Caco-2 (cell line): ENCODE measurements at regions not wholly inside any gene's neighbourhood (a gene's known extent, or its start where the extent isn't known, plus 50 kb on each side); places are given as distances from the start of the nearest gene placed in this dataset.

ENCODE experiments used
- BruUV-seq: library from RNA; stranded (reverse); fragments of 400-500 nt; replicated peaks from 2 replicates; lab custom pipeline; 2021; lab: Mats Ljungman, UMichigan
- CTCF ChIA-PET: fragments of 300-600 bp; sonication (Branson Sonifier 250); formaldehyde crosslinking; loops from one replicate; lab custom pipeline; 2022; ENCODE audit warnings: antibody characterized with exemption; lab: Charles Lee
- POLR2A ChIA-PET: fragments of 300-600 bp; sonication (Branson Sonifier 250); formaldehyde crosslinking; loops from one replicate; lab custom pipeline; 2022; ENCODE audit warnings: antibody characterized with exemption; lab: Charles Lee
- DNase-seq, 2 experiments: peaks; one replicate each; pipeline versions ENCODE4 v3.0.0 to v3.0.0-alpha.2; 2020 to 2022
- H3K27me3 ChIP-seq: replicated peaks from 2 replicates; pipeline ENCODE4 v1.6.0; 2011; ENCODE audit warnings: low read length; ENCODE audit not compliant: control insufficient read depth, insufficient read depth
- H3K36me3 ChIP-seq: 2 replicates; pipeline ENCODE4 v1.5.1; 2011; ENCODE audit warnings: low read length; ENCODE audit not compliant: control insufficient read depth, insufficient read depth
- H3K4me1 ChIP-seq: fragments of 250-450 bp; sonication (Bioruptor Pico); 2 replicates; pipeline ENCODE4 v1.5.1; 2020; ENCODE audit warnings: mild to moderate bottlenecking
- H3K4me3 ChIP-seq: 2 replicates; pipeline ENCODE4 v1.5.1; 2011; ENCODE audit warnings: low read depth, mild to moderate bottlenecking, control low read depth, low read length
- H3K9me3 ChIP-seq: fragments of 250-450 bp; sonication (Bioruptor Pico); 2 replicates; pipeline ENCODE4 v1.5.1; 2020; ENCODE audit warnings: mild to moderate bottlenecking, moderate library complexity
- H3K27ac Mint-ChIP-seq: one replicate; pipeline ENCODE4 v1.8.0; 2022; ENCODE audit warnings: mixed read lengths; ENCODE audit not compliant: unreplicated experiment
- H3K27me3 Mint-ChIP-seq: one replicate; pipeline ENCODE4 v1.8.0; 2022; ENCODE audit warnings: mixed read lengths; ENCODE audit not compliant: insufficient read depth, unreplicated experiment
- H3K36me3 Mint-ChIP-seq: one replicate; pipeline ENCODE4 v1.8.0; 2022; ENCODE audit warnings: mild to moderate bottlenecking, mixed read lengths; ENCODE audit not compliant: insufficient read depth, unreplicated experiment
- H3K4me1 Mint-ChIP-seq: one replicate; pipeline ENCODE4 v1.8.0; 2022; ENCODE audit warnings: low read depth, mixed read lengths; ENCODE audit not compliant: unreplicated experiment
- H3K4me3 Mint-ChIP-seq: one replicate; pipeline ENCODE4 v1.8.0; 2022; ENCODE audit warnings: mild to moderate bottlenecking, moderate library complexity, mixed read lengths; ENCODE audit not compliant: unreplicated experiment
- H3K9me3 Mint-ChIP-seq: one replicate; pipeline ENCODE4 v1.8.0; 2022; ENCODE audit warnings: mixed read lengths; ENCODE audit not compliant: unreplicated experiment
- CTCF ChIP-seq, 2 experiments: fragments of 200-600 bp in 1 of 2; IDR thresholded peaks; 1 replicate in 1 of 2; 2 replicates in 1 of 2; pipeline versions ENCODE4 v1.5.1 to v1.8.0; 2011 to 2022; ENCODE audit warnings: antibody characterized with exemption in 1 of 2, control low read depth in 1 of 2, inconsistent platforms in 1 of 2, low read depth in 1 of 2, low read length in 1 of 2, mild to moderate bottlenecking in 1 of 2, moderate library complexity in 1 of 2; ENCODE audit not compliant: insufficient read depth in 1 of 2, severe bottlenecking in 1 of 2, unreplicated experiment in 1 of 2
- intact Hi-C: fragments of 100-400 bp; cut with micrococcal nuclease; formaldehyde crosslinking; loops from one replicate; pipeline ENCODE4 v1.10.0; 2022; ENCODE audit not compliant: unreplicated experiment

DNA sequence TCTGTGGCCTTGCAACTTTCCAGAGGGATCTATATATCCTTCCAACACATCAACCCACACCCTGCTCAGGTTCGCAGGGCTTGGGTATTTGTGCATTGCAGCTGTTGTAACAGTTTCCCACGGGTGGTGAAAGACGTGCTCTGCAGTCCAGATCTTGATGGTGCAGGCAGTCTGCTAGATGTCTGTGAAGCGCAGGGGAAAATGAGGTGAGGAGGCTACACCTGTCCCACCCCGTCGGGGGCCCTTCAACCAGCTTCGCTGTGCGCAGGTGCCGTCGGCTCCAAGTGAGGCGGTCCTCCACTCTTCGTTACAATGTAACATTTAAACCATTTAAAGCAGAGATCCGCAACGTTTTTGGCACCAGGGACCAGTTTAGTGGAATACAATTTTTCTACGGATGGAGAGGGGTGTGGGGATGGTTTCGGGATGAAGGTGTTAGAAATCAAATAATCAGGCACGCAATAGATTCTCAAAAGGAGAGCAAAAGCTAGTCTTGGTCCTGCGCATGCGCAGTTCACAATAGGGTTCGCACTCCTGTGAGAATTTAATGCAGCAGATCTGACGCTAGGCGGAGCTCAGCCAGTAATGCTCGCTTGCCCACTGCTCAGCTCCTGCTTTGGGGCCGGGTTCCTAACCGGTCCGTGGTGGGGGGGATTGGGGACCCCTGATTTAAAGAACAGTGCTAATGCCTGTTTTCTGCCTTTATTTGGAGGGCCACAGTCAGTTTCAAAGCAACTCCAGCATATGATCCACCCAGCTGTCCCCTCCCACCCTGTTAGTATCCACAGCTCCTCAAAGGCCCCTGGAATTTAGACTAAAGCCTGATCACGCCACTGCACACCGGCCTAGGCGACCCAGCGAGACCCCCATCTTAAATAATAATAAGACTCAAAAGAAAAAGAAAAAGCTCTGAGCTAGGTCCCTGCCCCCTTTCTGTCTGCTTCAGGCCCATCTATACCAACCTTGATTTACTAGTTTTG, 97.1 kb upstream of the SELENOP start:
- intact Hi-C loops = loop anchor here (1.0 to 5.0 kb wide), 5 partner anchors 63 to 214 kb away; partner anchors contain the start of gene ZNF131
- no peaks in the 10 kb centered on the region for H3K27me3 ChIP-seq
- peak overlapping the region; percentile 97 for H3K4me3 Mint-ChIP-seq
- no peaks in the 10 kb centered on the region for H3K36me3 ChIP-seq
- no peaks in the 10 kb centered on the region for H3K9me3 ChIP-seq
- peaks cover 5% of the 10 kb centered on the region for H3K27me3 Mint-ChIP-seq
- peaks cover 5% of the 10 kb centered on the region; the same call in 1 of the 2 replicates for H3K4me1 ChIP-seq
- H3K4me1 Mint-ChIP-seq = no peaks in the 10 kb centered on the region
- DNase-seq = peak; percentile 89 to 90
- TF ChIP-seq CTCF (IDR thresholded peaks at IDR 0.05; ENCODE audit: insufficient read depth in 1 of 2, low read depth in 1 of 2, low read length in 1 of 2, severe bottlenecking in 1 of 2, unreplicated experiment in 1 of 2) = peak; percentile 82 to 88
- ChIA-PET CTCF (interaction anchor here (0.5 to 1.7 kb wide), 28 partner anchors 13 to 575 kb away, joined by 3 to 28 read pairs (median 4); partner anchors contain the start of genes ANXA2R and TMEM267), POLR2A (interaction anchor here (0.5 to 1.0 kb wide), 5 partner anchors 41 to 213 kb away, joined by 3 to 15 read pairs (median 4); no protein-coding TSS in a partner anchor)
- no TSS peak for BruUV-seq
- peak overlapping the region; percentile 38 for H3K4me3 ChIP-seq
- H3K9me3 Mint-ChIP-seq = no peaks in the 10 kb centered on the region
- peaks cover 9% of the 10 kb centered on the region for H3K36me3 Mint-ChIP-seq
- peak overlapping the region; percentile 64 for H3K27ac Mint-ChIP-seq

GRCh38 chr5:42908086-42908485, 96.4 kb upstream of the SELENOP start:
- ChIA-PET CTCF (interaction anchor here (1.2 to 1.7 kb wide), 8 partner anchors 33 to 325 kb away, joined by 3 to 28 read pairs (median 6); no protein-coding TSS in a partner anchor), POLR2A (no interaction called here)
- H3K27me3 Mint-ChIP-seq = peaks cover 5% of the 10 kb centered on the region
- H3K4me3 Mint-ChIP-seq = peak overlapping the region; percentile 97
- no peak overlapping the region for H3K4me3 ChIP-seq
- intact Hi-C loops = loop anchor here (1.0 to 5.0 kb wide), 4 partner anchors 63 to 214 kb away; partner anchors contain the start of gene ZNF131
- peak overlapping the region; percentile 64 for H3K27ac Mint-ChIP-seq
- H3K36me3 ChIP-seq = no peaks in the 10 kb centered on the region
- H3K27me3 ChIP-seq = no peaks in the 10 kb centered on the region
- peaks cover 5% of the 10 kb centered on the region; the same call in 1 of the 2 replicates for H3K4me1 ChIP-seq
- H3K9me3 ChIP-seq = no peaks in the 10 kb centered on the region
- H3K4me1 Mint-ChIP-seq = no peaks in the 10 kb centered on the region
- no peak for DNase-seq
- BruUV-seq = no TSS peak
- TF ChIP-seq CTCF (IDR thresholded peaks at IDR 0.05; ENCODE audit: insufficient read depth in 1 of 2, low read depth in 1 of 2, low read length in 1 of 2, severe bottlenecking in 1 of 2, unreplicated experiment in 1 of 2) = no peak
- peaks cover 9% of the 10 kb centered on the region for H3K36me3 Mint-ChIP-seq
- H3K9me3 Mint-ChIP-seq = no peaks in the 10 kb centered on the region

DNA sequence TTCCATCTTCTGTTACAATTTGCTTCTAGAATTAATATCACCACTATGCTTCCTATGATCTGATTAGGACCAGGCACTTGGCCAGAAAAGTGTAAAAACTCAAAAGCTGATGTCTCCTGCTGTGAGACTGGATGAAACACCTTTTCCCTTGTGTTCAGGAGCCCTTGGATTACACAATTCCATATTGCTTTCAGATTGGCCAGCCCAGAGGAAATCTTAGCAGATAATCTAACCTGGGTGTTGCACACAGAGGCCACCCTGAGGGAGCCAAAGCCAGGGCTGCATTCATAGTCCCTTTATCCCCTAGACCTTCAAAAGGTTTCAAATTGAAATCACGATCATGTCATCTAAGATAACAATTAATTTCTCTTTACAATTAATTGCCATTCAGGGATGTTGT, 94.1 kb upstream of the SELENOP start:
- Mint-ChIP-seq H3K36me3 (peaks cover 9% of the 10 kb centered on the region), H3K4me3 (no peak overlapping the region), H3K27ac (no peak overlapping the region), H3K9me3 (no peaks in the 10 kb centered on the region), H3K27me3 (peaks cover 5% of the 10 kb centered on the region), H3K4me1 (no peaks in the 10 kb centered on the region)
- Histone ChIP-seq H3K9me3 (no peaks in the 10 kb centered on the region), H3K4me3 (no peak overlapping the region), H3K27me3 (no peaks in the 10 kb centered on the region), H3K36me3 (no peaks in the 10 kb centered on the region), H3K4me1 (0 out of 2 replicates have a peak, but pooled peaks cover 5% of the 10 kb centered on the region)
- TF ChIP-seq CTCF (IDR thresholded peaks at IDR 0.05; ENCODE audit: insufficient read depth in 1 of 2, low read depth in 1 of 2, low read length in 1 of 2, severe bottlenecking in 1 of 2, unreplicated experiment in 1 of 2) = no peak
- POLR2A ChIA-PET = no interaction called here
- CTCF ChIA-PET = no interaction called here
- intact Hi-C loops = loop anchor here (5.0 kb wide), 1 partner anchor 216 kb away; the partner anchor contains the start of gene ZNF131
- BruUV-seq = no TSS peak
- no peak for DNase-seq
